GM12874 (cell line): ENCODE measurements at regions not wholly inside any gene's neighbourhood (a gene's known extent, or its start where the extent isn't known, plus 50 kb on each side); places are given as distances from the start of the nearest gene placed in this dataset.

Source experiments
- TF ChIP-seq, protein P1 (sequence below): IDR thresholded peaks from 2 replicates; pipeline ENCODE4 v1.5.1; 2011; ENCODE audit warnings: low read depth, mild to moderate bottlenecking, control low read depth, low read length, moderate library complexity; ENCODE audit not compliant: insufficient read depth

DNA sequence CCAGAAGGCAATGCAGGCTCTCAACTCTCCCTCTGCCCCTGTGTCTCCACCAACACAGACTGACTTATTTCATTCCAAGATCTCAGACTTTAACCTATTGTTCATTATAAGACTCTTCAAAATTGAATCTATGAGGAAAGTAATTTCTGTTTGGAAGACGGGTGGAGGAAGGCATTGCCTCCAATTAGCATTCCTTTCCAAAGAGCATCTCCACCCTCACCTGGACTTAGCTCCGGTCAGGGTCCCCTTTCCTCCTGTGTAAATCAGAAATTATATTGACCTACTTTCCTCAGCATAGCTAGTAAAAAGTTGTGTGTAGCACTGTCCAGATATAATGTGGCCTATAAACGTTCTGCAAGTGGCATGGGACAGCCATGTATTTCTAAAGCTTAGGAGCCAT lies 230.4 kb upstream of the ACVR2A start:
- TF ChIP-seq, protein P1, sequence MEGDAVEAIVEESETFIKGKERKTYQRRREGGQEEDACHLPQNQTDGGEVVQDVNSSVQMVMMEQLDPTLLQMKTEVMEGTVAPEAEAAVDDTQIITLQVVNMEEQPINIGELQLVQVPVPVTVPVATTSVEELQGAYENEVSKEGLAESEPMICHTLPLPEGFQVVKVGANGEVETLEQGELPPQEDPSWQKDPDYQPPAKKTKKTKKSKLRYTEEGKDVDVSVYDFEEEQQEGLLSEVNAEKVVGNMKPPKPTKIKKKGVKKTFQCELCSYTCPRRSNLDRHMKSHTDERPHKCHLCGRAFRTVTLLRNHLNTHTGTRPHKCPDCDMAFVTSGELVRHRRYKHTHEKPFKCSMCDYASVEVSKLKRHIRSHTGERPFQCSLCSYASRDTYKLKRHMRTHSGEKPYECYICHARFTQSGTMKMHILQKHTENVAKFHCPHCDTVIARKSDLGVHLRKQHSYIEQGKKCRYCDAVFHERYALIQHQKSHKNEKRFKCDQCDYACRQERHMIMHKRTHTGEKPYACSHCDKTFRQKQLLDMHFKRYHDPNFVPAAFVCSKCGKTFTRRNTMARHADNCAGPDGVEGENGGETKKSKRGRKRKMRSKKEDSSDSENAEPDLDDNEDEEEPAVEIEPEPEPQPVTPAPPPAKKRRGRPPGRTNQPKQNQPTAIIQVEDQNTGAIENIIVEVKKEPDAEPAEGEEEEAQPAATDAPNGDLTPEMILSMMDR = no peak

DNA sequence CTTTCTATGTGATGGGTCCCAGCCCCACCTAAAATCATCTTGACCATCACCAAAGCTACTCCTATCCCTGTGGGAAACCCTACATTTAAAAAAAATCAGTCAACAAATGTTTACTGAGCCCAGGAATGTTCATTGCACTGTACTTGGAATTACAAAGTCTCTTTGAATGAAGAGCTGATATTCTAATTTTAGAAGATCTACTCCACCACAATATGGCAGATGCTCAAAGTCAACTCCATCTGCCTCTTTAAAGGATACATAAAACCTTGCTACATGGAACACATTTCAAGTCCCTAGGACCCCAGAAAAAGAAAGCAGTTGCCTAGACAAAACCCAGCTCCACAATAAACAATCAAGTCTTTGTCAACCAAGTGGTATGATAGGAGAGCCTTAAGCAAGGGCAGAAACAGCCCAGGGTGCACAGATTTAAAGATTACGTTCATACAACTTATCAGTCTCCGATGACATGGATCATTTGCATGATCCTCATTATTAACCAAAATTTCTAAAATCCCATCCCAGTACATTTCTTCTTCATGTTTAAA lies 234.3 kb upstream of the ACVR2A start:
- TF ChIP-seq, protein P1 = no peak

DNA sequence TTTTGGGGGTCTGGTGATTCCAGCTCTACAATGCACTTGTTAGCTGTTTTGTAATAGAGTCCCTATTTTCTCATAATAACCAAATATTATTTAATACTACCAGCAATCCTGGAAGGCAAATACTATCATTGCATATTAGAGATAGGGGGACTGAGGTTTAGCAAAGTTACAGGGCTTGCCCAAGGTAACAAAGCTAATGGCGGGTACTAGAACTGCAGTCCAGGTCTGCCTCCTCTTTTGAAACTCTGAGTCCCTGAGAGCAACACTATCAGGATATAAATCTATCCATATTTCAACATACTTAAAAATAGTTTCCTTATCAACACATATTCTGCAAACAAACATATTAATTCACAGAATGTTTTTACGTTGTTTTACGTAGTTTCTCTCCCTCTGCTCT lies 235.5 kb upstream of the ACVR2A start:
- TF ChIP-seq, protein P1 = no peak

DNA sequence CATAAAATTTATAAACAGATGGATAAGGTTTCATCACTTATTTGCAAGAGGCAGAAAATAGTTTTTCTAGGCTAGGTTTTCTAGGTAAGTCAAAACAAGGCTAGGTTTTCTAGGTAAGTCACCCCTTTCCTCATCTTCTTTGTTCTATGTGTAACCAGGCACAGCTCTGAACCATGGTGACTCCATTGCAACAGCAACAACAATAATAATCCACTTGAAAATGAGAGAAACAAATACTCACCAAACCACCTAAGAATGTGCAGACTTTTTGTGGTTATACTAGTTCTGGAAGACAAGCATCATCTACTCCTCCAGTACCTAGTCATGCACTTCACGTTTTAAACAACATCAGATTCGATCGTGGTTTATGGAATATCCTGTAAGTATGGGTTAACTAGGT lies 237.4 kb upstream of the ACVR2A start:
- TF ChIP-seq, protein P1 = no peak

DNA sequence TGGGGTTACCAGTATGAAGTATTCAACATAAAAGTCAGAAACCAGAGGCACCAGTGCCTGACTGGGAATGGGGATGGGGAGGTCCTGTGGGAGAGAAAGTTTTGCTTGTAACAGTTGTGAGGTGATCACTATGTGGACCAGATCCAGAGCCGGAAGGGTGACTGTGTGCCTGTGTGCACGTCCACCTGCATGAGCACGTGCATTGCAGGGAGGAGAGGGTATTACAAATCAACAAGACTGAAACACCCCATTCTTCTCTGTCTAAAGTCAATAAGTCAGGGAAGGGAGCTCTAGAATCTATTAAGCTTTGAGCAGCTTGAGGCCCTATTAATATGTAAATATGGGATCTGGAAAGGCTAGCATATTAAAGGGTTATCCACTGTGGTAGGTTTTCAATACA lies 241.0 kb upstream of the ACVR2A start:
- TF ChIP-seq, protein P1 = no peak

DNA sequence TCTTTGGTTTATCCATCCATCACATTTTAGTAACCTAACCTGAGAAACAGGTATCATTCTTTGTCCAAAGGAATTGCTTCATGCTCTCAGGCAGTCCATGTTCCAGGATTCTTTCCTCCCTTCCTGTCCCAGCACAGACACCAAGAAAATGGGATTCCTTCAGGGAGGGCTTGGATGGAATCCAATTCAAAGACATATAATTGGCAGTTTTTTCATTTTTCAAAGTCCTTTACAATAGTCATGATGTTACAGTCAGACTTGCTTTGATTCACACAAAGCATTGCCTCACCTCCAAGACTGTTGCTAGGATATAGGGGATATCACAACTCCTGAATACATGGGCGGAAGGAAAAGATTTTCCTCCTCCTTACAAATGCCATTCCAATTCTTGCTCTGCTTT lies 241.4 kb upstream of the ACVR2A start:
- TF ChIP-seq, protein P1 = no peak

DNA sequence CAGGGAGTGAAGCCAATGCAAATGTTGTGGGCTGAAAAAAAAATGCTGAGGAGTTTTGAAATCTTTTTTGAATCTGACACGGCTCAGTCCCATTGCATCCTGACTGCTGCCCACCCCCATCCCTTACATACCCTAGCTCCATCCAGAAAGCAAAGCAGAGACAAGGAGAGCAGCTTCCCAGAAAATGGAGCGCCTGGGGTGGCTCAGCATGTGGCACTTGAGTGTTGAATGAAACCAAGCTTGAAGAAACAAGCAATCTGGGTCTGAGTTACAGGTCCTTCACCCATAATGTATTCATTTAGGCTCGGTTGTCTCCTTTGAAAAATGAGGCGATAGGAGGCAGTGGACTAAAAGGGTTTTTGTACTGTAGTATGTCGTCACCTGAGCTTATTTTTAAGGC lies 244.2 kb upstream of the ACVR2A start:
- TF ChIP-seq, protein P1 = no peak
